KOPT-K1 (cell line): ENCODE measurements at regions not wholly inside any gene's neighbourhood (a gene's known extent, or its start where the extent isn't known, plus 50 kb on each side); places are given as distances from the start of the nearest gene placed in this dataset.

ENCODE experiments used
- H3K27ac ChIP-seq: fragments of 200-600 bp; sonication (generic); 2 replicates; pipeline ENCODE4 v1.5.1; 2016; ENCODE audit warnings: antibody characterized with exemption, mild to moderate bottlenecking, low read depth, low read length; ENCODE audit not compliant: poor library complexity, severe bottlenecking
- H3K36me3 ChIP-seq: fragments of 200-600 bp; sonication (generic); 2 replicates; pipeline ENCODE4 v1.5.1; 2017; ENCODE audit warnings: antibody characterized with exemption, mild to moderate bottlenecking, low read length, moderate library complexity; ENCODE audit not compliant: insufficient read depth
- H3K9me3 ChIP-seq: fragments of 200-600 bp; sonication (generic); 2 replicates; pipeline ENCODE4 v1.5.1; 2017; ENCODE audit warnings: antibody characterized with exemption, low read length, mild to moderate bottlenecking; ENCODE audit not compliant: insufficient read depth, poor library complexity, severe bottlenecking

DNA sequence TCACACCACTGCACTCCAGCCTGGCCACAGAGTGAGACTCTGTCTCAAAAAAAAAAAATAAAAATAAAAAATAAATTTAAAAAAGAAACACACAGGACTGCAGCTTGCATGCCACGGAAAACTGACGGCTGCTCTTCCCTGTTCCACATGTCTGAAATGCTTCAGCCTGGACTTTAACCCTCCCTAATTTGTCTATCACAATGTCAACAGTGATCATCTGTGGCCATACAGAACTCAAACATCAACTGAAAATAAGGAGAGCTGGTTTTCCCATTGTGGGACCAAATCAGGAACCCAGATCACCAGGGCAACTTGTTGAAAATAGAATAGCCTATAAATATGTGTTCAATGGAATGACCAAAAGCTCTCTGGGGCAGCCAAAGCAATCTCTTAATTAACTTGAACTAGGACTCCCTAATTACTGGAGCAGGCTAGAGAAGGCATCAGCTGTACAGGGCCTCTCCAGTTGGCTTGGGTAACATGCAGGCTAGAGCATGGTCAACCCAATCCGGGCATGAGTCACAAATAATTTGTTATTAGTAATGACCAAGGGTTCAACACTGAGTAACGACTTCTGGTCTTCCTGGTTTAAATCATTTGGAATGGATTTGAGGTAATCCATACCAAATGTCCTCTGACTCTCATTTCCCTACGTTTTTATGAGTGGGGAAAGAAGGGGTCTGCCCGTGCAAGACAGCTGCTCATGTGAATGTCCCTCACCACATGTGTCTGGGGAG is 62.7 kb upstream of the KAZN start:
- H3K27ac ChIP-seq, result no peak overlapping the region
- no peaks in the 10 kb centered on the region for H3K36me3 ChIP-seq
- no peaks in the 10 kb centered on the region for H3K9me3 ChIP-seq

DNA sequence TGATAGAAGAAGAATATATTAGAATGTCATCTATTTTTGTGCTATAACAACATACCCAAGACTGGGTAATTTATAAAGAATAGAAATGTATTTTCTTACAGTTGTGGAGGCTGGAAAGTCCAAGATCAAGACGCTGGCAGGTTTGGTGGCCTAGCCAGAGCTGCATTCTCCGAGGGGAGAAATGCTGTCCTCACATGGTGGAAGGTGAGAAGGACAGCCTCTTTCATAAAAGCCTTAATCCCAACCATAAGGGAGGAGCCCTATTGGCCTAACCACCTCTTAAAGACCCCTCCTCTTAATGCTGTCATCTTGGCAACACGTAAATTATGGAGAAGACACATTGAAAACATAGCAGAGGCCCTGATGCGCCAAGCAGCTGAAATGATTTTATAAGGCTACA is 60.1 kb upstream of the KAZN start:
- Histone ChIP-seq H3K36me3 (no peaks in the 10 kb centered on the region), H3K27ac (no peak overlapping the region), H3K9me3 (no peaks in the 10 kb centered on the region)

DNA sequence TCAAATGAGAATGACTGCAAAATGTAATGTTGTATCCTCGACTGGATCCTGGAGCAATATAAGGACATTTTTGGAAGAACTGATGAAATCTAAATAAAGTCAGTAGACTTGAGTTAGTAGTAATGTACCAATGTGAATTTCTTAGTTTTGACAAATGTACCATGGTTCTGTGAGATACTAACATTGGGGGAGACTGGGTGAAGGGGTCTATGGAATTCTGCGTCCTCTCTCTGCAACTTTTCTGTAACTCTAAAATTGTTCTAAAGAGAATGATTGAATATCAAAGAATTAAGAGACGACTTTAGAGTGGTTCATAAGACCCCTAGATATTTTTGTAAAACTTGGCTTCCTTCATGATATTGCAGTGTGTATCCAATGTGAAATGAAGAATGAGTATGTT is 59.2 kb upstream of the KAZN start:
- no peaks in the 10 kb centered on the region for H3K9me3 ChIP-seq
- no peaks in the 10 kb centered on the region for H3K36me3 ChIP-seq
- no peak overlapping the region for H3K27ac ChIP-seq

DNA sequence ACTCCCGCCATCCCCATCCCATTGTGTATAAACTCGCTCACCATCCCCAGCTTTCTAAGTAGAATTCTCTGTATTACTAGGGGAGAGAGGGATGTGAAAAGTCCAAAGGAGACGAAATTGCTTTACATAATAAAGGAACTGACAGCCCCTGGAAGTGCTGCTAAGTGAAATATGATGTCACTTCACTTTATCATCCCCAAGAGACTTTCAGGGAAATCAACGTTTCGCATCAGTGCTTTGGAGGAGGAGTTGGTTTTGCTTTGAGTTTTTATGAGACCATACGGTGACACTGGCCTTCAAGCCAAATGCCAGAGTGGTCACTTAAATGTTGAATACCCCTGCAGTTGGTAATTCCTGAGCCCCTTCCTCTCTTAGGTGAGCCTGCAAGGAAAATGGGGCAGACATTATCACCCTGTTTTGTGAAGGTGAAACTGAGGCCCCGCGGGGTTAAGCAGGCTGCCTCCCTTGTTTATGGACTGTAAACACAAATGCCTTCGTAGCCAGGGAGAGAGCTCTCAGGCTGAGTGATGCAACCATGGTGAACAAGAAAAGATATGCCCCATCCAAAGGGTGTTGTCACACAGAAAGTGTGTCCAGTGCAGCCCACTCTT is 58.4 kb upstream of the KAZN start:
- H3K36me3 ChIP-seq, result no peaks in the 10 kb centered on the region
- H3K9me3 ChIP-seq, result no peaks in the 10 kb centered on the region
- H3K27ac ChIP-seq, result no peak overlapping the region

DNA sequence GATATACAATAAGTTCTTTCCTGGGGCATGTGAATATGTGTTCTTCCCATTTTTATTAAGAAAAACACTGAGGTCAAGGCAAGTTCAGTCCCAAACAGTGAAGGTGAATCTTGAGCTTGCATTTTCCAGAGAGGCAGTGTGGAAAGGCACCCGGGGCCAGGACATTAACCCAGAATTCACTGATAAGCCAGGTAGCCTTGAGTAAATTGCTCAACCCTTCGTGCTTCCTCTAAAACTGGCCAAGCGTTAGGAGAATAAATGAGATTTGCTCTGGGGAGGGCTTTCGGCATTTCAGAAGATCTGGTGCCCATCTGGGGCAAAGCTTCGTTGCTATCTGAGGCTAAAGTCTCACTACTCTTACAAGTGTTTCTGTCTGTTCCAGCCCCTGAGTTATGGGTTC is 57.1 kb upstream of the KAZN start:
- Histone ChIP-seq H3K36me3 (no peaks in the 10 kb centered on the region), H3K9me3 (peaks cover 5% of the 10 kb centered on the region), H3K27ac (no peak overlapping the region)

DNA sequence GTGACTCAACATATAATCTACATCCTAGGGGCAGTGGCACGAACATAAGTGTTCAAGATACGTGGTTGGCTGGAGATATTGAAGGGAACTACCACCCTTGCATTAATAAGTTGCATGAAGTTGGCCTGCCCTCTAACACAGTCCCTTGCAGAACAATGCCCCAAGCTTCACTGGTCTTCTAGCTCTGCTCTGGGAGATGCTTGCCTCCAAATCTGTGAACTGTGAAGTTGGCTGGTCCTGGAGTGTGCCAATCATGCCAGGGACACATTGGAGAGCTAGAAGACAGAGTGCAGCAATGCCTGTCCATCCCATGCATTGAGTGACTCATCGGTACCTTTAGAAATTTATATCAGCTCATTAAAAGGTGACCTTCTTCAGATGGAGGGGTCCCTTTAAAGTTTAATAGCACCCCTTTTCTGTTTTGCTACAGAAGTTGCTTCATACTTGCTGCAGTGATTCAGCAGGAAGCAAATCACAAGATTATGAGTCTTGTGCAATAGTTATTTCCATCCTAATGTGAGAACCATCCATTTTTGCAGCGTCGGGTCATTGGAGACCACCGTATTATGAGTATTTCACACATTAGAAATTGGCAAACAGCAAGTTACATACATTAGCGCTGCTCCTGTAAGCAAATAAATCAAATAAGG is 55.2 kb upstream of the KAZN start:
- Histone ChIP-seq H3K9me3 (peaks cover 5% of the 10 kb centered on the region), H3K36me3 (no peaks in the 10 kb centered on the region), H3K27ac (no peak overlapping the region)

DNA sequence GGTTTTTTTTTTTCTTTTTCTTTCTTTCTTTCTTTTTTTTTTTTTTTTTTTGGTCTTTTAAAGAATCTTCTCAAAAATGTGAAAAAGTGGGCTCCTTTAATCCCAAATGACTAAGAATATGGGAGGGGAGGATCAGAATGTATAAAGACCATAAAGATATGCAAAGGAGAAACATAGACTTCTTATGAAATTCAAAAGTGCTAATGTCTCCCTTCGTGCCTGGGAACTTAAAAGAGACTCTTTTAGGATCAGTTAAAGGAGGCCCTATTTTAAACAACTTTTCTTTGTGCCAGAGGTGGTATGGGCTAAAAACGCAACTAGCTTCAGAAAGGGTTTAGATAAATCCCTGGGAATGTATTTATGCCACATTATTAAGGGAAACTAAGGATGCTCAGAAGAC is 54.2 kb upstream of the KAZN start:
- Histone ChIP-seq H3K27ac (no peak overlapping the region), H3K36me3 (no peaks in the 10 kb centered on the region), H3K9me3 (peaks cover 5% of the 10 kb centered on the region)

DNA sequence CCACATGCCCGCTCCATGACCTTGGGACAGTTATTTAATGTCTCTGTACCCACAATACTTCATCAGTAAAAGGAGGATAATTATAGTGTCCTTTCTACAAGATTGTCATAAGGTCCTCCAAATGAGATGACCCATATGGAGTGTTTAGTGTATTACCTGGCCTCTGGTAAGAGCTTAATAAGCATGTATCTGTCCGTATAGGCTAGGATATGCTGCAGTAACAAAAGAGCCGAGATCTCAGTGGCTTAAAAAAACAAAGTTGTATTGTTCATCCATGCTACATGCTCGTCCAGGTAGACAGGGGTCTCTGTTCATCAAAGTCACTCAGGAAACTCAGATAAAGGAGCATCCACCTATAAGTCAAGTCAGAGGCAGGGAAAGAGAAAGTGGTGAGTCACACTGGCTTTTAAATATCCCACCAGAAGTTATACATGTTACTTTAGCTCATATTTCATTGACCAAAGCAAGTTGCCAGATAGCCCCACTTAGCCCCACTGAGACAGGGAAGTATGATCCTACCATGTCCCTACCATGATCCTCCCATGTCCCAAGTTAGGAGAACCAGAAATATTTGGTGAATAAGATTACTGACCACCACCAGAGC is 53.0 kb upstream of the KAZN start:
- Histone ChIP-seq H3K36me3 (no peaks in the 10 kb centered on the region), H3K27ac (no peak overlapping the region), H3K9me3 (peaks cover 5% of the 10 kb centered on the region)

DNA sequence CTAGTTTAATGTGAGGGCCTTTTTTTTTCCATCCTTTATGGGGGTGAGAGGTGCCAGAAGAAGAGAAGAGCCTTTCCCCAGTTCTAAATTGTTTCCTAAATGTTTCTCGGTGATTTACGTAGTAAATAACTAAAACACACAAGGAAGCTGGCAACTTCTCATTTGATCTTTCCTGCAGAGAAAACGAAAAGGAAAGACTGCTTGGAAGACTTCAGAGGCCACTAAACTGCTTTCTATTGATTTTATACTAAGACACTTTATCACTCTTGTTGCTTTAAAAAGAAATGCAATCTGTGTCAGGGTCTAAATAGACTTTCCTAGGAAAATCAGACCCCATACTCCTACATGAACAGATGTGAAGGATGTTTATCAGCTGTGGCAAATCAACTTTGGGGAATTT is 52.1 kb upstream of the KAZN start:
- no peaks in the 10 kb centered on the region for H3K36me3 ChIP-seq
- peaks cover 5% of the 10 kb centered on the region for H3K9me3 ChIP-seq
- no peak overlapping the region for H3K27ac ChIP-seq
